Astrocyte (in vitro differentiated cells and primary cell): ENCODE measurements at regions not wholly inside any gene's neighbourhood (a gene's known extent, or its start where the extent isn't known, plus 50 kb on each side); places are given as distances from the start of the nearest gene placed in this dataset.

ENCODE experiments used
- DNase-seq: peaks from one replicate; pipeline ENCODE4 v3.0.0-alpha.2; 2010; ENCODE audit warnings: low read depth
- FAIRE-seq: peaks from 2 replicates; lab custom pipeline; 2011; peaks lifted over from hg19 to GRCh38; lab: Jason Lieb, UNC
- H2AFZ ChIP-seq: 2 replicates; pipeline ENCODE4 v1.6.0; 2012; ENCODE audit warnings: low read depth, low read length, inconsistent platforms
- H3K27ac ChIP-seq: 2 replicates; pipeline ENCODE4 v1.5.1; 2011; ENCODE audit warnings: low read depth, low read length, inconsistent platforms
- H3K27me3 ChIP-seq: 2 replicates; pipeline ENCODE4 v1.6.0; 2011; ENCODE audit warnings: low read length, inconsistent platforms; ENCODE audit not compliant: insufficient read depth
- H3K36me3 ChIP-seq: 2 replicates; pipeline ENCODE4 v1.5.1; 2011; ENCODE audit warnings: low read length, inconsistent platforms; ENCODE audit not compliant: insufficient read depth
- H3K4me1 ChIP-seq: 2 replicates; pipeline ENCODE4 v1.5.1; 2011; ENCODE audit warnings: low read length, inconsistent platforms; ENCODE audit not compliant: insufficient read depth
- H3K4me2 ChIP-seq: 2 replicates; pipeline ENCODE4 v1.6.0; 2012; ENCODE audit warnings: low read length, inconsistent platforms
- H3K4me3 ChIP-seq: 2 replicates; pipeline ENCODE4 v1.5.1; 2011; ENCODE audit warnings: low read depth, mild to moderate bottlenecking, low read length, inconsistent platforms; ENCODE audit not compliant: insufficient read depth
- H3K79me2 ChIP-seq: 2 replicates; pipeline ENCODE4 v1.6.0; 2012; ENCODE audit warnings: mild to moderate bottlenecking, low read length, inconsistent platforms; ENCODE audit not compliant: insufficient read depth
- H3K9ac ChIP-seq: 2 replicates; pipeline ENCODE4 v1.6.0; 2012; ENCODE audit warnings: mild to moderate bottlenecking, low read length, inconsistent platforms
- H3K9me3 ChIP-seq: 2 replicates; pipeline ENCODE4 v1.5.1; 2012; ENCODE audit warnings: low read depth, mild to moderate bottlenecking, low read length, inconsistent platforms; ENCODE audit not compliant: insufficient read depth
- H4K20me1 ChIP-seq: 2 replicates; pipeline ENCODE4 v1.6.0; 2012; ENCODE audit warnings: low read length, inconsistent platforms; ENCODE audit not compliant: insufficient read depth
- H3K27ac Mint-ChIP-seq: one replicate; pipeline ENCODE4 v1.8.0; 2021; ENCODE audit warnings: mild to moderate bottlenecking, mixed read lengths; ENCODE audit not compliant: unreplicated experiment
- H3K27me3 Mint-ChIP-seq: one replicate; pipeline ENCODE4 v1.8.0; 2021; ENCODE audit warnings: low read depth, mixed read lengths; ENCODE audit not compliant: unreplicated experiment
- H3K36me3 Mint-ChIP-seq: one replicate; pipeline ENCODE4 v1.8.0; 2021; ENCODE audit warnings: low read depth, mixed read lengths; ENCODE audit not compliant: unreplicated experiment
- H3K4me1 Mint-ChIP-seq: one replicate; pipeline ENCODE4 v1.8.0; 2021; ENCODE audit warnings: low read depth, mixed read lengths; ENCODE audit not compliant: unreplicated experiment
- H3K4me3 Mint-ChIP-seq: one replicate; pipeline ENCODE4 v1.8.0; 2021; ENCODE audit warnings: mild to moderate bottlenecking, moderate library complexity, mixed read lengths; ENCODE audit not compliant: unreplicated experiment
- H3K9me3 Mint-ChIP-seq: one replicate; pipeline ENCODE4 v1.8.0; 2021; ENCODE audit warnings: mild to moderate bottlenecking, mixed read lengths; ENCODE audit not compliant: unreplicated experiment
- CTCF ChIP-seq: IDR thresholded peaks from 2 replicates; pipeline ENCODE4 v1.5.1; 2011; ENCODE audit warnings: low read depth, mild to moderate bottlenecking, inconsistent platforms, low read length, moderate library complexity; ENCODE audit not compliant: insufficient read depth
- EZH2 ChIP-seq: IDR thresholded peaks from 2 replicates; pipeline ENCODE4 v1.6.1; 2012; ENCODE audit warnings: mild to moderate bottlenecking, low read length, inconsistent platforms; ENCODE audit not compliant: insufficient read depth

DNA sequence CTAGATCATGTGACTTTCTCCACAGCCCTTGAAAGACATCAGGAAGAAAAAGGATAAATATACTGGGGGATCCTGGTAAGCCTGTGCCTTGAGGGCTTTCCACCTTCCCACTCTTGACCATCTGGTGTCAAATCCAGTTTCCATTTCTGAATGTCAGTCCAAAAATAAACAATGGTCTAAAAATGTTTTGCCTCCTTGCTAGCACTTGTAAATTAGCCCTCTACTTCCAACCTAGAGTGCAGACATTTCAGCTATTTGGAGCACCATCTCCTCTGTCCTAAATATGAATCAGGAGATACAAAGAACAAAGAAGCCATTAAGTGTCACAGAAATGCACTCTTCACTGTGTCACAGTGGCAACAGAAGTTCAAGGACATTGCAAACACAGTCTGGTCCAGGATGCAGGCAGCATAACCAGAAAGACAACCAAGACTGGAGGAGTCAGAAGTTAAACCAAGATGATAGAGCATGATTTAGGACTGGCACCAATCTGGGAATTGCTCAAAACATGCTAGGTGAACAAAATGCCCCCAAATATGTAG is 88.1 kb downstream of the CCDC34 start:
- H3K27ac ChIP-seq = no peak overlapping the region
- no peak overlapping the region for H3K9ac ChIP-seq
- H3K36me3 ChIP-seq = no peaks in the 10 kb centered on the region
- no peaks in the 10 kb centered on the region for H3K27me3 Mint-ChIP-seq
- H3K79me2 ChIP-seq = no peaks in the 10 kb centered on the region
- H3K4me1 ChIP-seq = no peaks in the 10 kb centered on the region
- DNase-seq (no peak), FAIRE-seq (no peak)
- no peaks in the 10 kb centered on the region for H3K27me3 ChIP-seq
- peaks cover 17% of the 10 kb centered on the region for H3K9me3 Mint-ChIP-seq
- no peak overlapping the region for H3K4me3 ChIP-seq
- no peak for TF ChIP-seq EZH2
- no peak for TF ChIP-seq CTCF
- no peaks in the 10 kb centered on the region for H3K36me3 Mint-ChIP-seq
- H2AFZ ChIP-seq = no peak overlapping the region
- no peaks in the 10 kb centered on the region for H3K4me1 Mint-ChIP-seq
- no peak overlapping the region for H3K4me3 Mint-ChIP-seq
- H4K20me1 ChIP-seq = no peaks in the 10 kb centered on the region
- H3K9me3 ChIP-seq = no peaks in the 10 kb centered on the region
- H3K27ac Mint-ChIP-seq = no peak overlapping the region
- no peak overlapping the region for H3K4me2 ChIP-seq

DNA sequence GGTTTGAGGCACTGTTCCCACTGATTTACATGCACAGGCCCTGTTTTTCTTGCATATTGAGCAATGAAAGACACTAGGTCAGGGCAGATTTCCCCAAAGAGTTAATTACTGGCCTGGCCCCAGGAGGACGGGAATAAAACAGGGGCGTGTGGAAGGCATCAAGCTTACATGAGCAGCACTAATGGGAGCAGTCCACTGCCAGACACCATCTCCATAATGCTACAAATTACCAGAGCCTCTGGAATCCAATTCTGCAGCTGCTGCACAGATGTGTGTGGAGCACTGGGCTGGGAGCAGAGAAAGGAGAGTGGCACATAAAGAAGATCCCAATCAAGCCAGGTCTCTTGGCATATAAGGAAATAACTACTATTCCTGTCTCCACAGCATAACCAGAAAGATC is 96.9 kb downstream of the CCDC34 start:
- no peak for FAIRE-seq
- Histone ChIP-seq H4K20me1 (no peaks in the 10 kb centered on the region), H3K4me1 (no peaks in the 10 kb centered on the region), H3K4me3 (no peak overlapping the region), H3K79me2 (no peaks in the 10 kb centered on the region), H3K9me3 (no peaks in the 10 kb centered on the region), H3K36me3 (no peaks in the 10 kb centered on the region), H3K9ac (no peak overlapping the region), H2AFZ (no peak overlapping the region), H3K27ac (no peak overlapping the region), H3K27me3 (no peaks in the 10 kb centered on the region), H3K4me2 (no peak overlapping the region)
- peaks cover 4% of the 10 kb centered on the region for H3K27me3 Mint-ChIP-seq
- no peaks in the 10 kb centered on the region for H3K36me3 Mint-ChIP-seq
- H3K4me3 Mint-ChIP-seq = no peak overlapping the region
- no peaks in the 10 kb centered on the region for H3K4me1 Mint-ChIP-seq
- no peak for DNase-seq
- no peak overlapping the region for H3K27ac Mint-ChIP-seq
- peaks cover 14% of the 10 kb centered on the region for H3K9me3 Mint-ChIP-seq
- TF ChIP-seq CTCF (no peak), EZH2 (no peak)

GRCh38 chr11:27263986-27264385 is 99.0 kb downstream of the CCDC34 start:
- no peaks in the 10 kb centered on the region for H3K4me1 Mint-ChIP-seq
- no peak overlapping the region for H3K4me2 ChIP-seq
- no peaks in the 10 kb centered on the region for H3K9me3 ChIP-seq
- H3K27ac ChIP-seq = no peak overlapping the region
- H3K79me2 ChIP-seq = no peaks in the 10 kb centered on the region
- H2AFZ ChIP-seq = no peak overlapping the region
- H3K27me3 ChIP-seq = no peaks in the 10 kb centered on the region
- H3K27ac Mint-ChIP-seq = no peak overlapping the region
- TF ChIP-seq EZH2 (no peak), CTCF (no peak)
- H3K36me3 Mint-ChIP-seq = no peaks in the 10 kb centered on the region
- no peak for DNase-seq
- no peak overlapping the region for H3K4me3 ChIP-seq
- no peak overlapping the region for H3K9ac ChIP-seq
- peaks cover 13% of the 10 kb centered on the region for H3K9me3 Mint-ChIP-seq
- peaks cover 4% of the 10 kb centered on the region for H3K27me3 Mint-ChIP-seq
- H3K4me1 ChIP-seq = no peaks in the 10 kb centered on the region
- no peaks in the 10 kb centered on the region for H4K20me1 ChIP-seq
- no peak overlapping the region for H3K4me3 Mint-ChIP-seq
- no peak for FAIRE-seq
- H3K36me3 ChIP-seq = no peaks in the 10 kb centered on the region
